ENCODE measurements at regions not wholly inside any gene's neighbourhood (a gene's known extent, or its start where the extent isn't known, plus 50 kb on each side); places are given as distances from the start of the nearest gene placed in this dataset.

DNA sequence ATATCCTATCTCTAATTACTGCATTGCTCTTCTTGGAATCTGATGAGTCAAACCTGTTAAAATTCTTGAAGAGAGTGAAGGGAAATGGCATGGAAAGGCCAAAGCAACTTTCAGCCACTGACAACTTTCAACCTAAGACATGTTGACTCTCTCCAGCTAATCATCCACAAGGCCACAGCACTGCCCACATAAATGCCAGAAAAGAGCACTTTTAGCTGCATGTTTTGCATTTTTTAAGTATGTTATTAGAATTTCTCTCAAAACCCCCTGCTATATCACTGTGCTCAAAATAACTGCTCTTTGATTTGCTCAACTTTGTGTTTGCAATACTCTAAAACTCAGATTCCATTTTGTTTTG, 352.5 kb downstream of the ADGRL2 start:
- TF ChIP-seq EZH2 (IDR thresholded peaks at IDR 0.05) (no peak), POLR2AphosphoS5 (IDR thresholded peaks at IDR 0.05; ENCODE audit: borderline replicate concordance, low read depth, low read length) (no peak)

Data from SK-N-MC (cell line).